ENCODE measurements at regions not wholly inside any gene's neighbourhood (a gene's known extent, or its start where the extent isn't known, plus 50 kb on each side); places are given as distances from the start of the nearest gene placed in this dataset.

DNA sequence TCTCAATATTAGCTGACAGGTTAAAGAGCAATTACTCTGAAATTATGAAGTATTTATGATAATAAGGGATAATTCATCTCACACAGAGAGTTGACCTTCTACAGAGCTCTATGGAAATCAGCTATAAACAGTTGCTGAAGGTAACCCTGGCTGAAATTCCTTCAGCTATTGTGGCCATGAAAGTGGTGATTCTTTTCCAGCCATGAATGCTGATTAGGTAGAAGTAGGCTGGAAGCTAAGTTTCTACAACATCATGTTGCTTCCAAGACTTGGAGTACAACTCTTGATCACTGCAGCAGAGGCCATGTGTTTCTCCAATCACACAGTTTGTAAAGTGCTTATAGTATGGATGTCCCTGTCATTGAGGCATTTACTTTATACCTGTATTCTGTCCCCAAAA is 2128.9 kb downstream of the MRPL39 start:
- Histone ChIP-seq H4K8ac (ENCODE audit: low read length) (no peak overlapping the region), H3K27me3 (ENCODE audit: control insufficient read depth in 1 of 2, insufficient read depth in 1 of 2, low read length in 2 of 2) (no peaks in the 10 kb centered on the region), H3K79me1 (replicated peaks; ENCODE audit: low read length, poor library complexity, severe bottlenecking) (no peaks in the 10 kb centered on the region), H3K27ac (ENCODE audit: low read length, poor library complexity, severe bottlenecking) (no peak overlapping the region), H3K4me3 (ENCODE audit: insufficient read depth in 1 of 2, low read depth in 1 of 2, low read length in 2 of 2) (no peak overlapping the region), H2AK5ac (ENCODE audit: low read length, severe bottlenecking) (no peak overlapping the region), H2BK120ac (ENCODE audit: low read depth, low read length) (no peak overlapping the region), H3K4me2 (ENCODE audit: low read length, poor library complexity, severe bottlenecking) (no peak overlapping the region), H3K4me1 (ENCODE audit: control insufficient read depth, insufficient read depth, low read depth, low read length) (no peaks in the 10 kb centered on the region), H3K18ac (ENCODE audit: low read depth in 1 of 2, low read length in 2 of 2) (no peak overlapping the region), H3K9ac (ENCODE audit: low read length) (no peak overlapping the region), H3K36me3 (ENCODE audit: control insufficient read depth in 1 of 2, insufficient read depth in 2 of 2, low read depth in 1 of 2, low read length in 2 of 2) (no peaks in the 10 kb centered on the region), H4K91ac (ENCODE audit: low read length) (no peak overlapping the region), H3K14ac (ENCODE audit: low read length in 2 of 2) (no peak overlapping the region), H2AFZ (ENCODE audit: low read depth, low read length) (no peak overlapping the region), H2BK12ac (ENCODE audit: low read length in 2 of 2) (no peak overlapping the region), H3K23ac (ENCODE audit: low read length in 2 of 2) (no peak overlapping the region), H3K4ac (ENCODE audit: low read depth in 1 of 2, low read length in 2 of 2) (no peak overlapping the region), H2BK5ac (ENCODE audit: low read depth, low read length, poor library complexity, severe bottlenecking) (no peak overlapping the region), H2BK15ac (ENCODE audit: low read depth, poor library complexity, severe bottlenecking) (no peak overlapping the region), H3K9me3 (ENCODE audit: control insufficient read depth, low read length) (peaks cover 6% of the 10 kb centered on the region)
- DNase-seq = no peak

DNA sequence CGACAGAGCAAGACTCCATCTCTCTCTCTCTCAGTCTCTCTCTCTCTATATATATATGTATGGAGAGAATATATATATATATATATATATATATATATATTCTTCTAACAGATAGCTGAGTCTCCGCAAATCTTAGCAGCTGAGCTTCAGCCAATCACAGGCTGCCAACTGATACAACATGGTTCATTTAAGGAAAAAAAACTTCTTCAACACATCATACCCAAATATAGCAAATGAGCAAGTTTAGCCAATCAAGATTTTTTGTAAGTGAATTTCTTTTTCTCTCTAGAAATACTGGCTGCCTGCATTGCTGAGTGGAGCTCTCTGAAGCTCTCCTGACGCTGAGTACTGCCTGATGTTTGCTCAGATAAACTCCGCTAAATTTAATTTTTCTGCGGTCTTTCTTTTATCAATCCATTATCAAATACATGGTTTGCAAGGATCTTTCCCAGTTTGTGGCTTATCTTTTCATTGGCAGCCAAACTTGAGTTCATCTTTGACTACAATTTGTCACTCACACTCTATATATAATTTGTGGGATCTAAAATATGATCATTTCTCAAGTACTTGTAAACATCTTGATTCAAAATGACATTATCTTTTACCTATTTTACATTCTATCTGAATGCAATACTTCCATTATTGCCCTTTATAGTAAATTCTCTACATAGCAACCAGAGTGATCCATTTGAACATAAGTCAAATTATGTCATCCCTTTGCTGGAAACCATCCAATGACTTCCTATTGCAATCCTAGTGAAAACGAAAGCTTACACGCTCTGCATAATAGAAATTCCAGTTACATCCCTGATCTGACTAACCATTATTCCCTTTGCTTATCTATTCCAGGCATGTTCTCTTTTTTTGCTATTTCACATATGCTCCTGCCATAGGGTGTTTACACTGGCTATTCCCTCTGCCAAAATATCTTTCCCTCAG is 2131.7 kb downstream of the MRPL39 start:
- Histone ChIP-seq H2BK120ac (ENCODE audit: low read depth, low read length) (no peak overlapping the region), H3K23ac (ENCODE audit: low read length in 2 of 2) (no peak overlapping the region), H3K27me3 (ENCODE audit: control insufficient read depth in 1 of 2, insufficient read depth in 1 of 2, low read length in 2 of 2) (no peaks in the 10 kb centered on the region), H4K91ac (ENCODE audit: low read length) (no peak overlapping the region), H2BK15ac (ENCODE audit: low read depth, poor library complexity, severe bottlenecking) (no peak overlapping the region), H2AK5ac (ENCODE audit: low read length, severe bottlenecking) (no peak overlapping the region), H3K79me1 (replicated peaks; ENCODE audit: low read length, poor library complexity, severe bottlenecking) (no peaks in the 10 kb centered on the region), H2BK5ac (ENCODE audit: low read depth, low read length, poor library complexity, severe bottlenecking) (no peak overlapping the region), H3K4me3 (ENCODE audit: insufficient read depth in 1 of 2, low read depth in 1 of 2, low read length in 2 of 2) (no peak overlapping the region), H3K18ac (ENCODE audit: low read depth in 1 of 2, low read length in 2 of 2) (no peak overlapping the region), H2BK12ac (ENCODE audit: low read length in 2 of 2) (no peak overlapping the region), H3K36me3 (ENCODE audit: control insufficient read depth in 1 of 2, insufficient read depth in 2 of 2, low read depth in 1 of 2, low read length in 2 of 2) (no peaks in the 10 kb centered on the region), H3K4me2 (ENCODE audit: low read length, poor library complexity, severe bottlenecking) (no peak overlapping the region), H4K8ac (ENCODE audit: low read length) (no peak overlapping the region), H3K9me3 (ENCODE audit: control insufficient read depth, low read length) (no peaks in the 10 kb centered on the region), H3K27ac (ENCODE audit: low read length, poor library complexity, severe bottlenecking) (no peak overlapping the region), H2AFZ (ENCODE audit: low read depth, low read length) (no peak overlapping the region), H3K9ac (ENCODE audit: low read length) (no peak overlapping the region), H3K4ac (ENCODE audit: low read depth in 1 of 2, low read length in 2 of 2) (no peak overlapping the region), H3K14ac (ENCODE audit: low read length in 2 of 2) (no peak overlapping the region), H3K4me1 (ENCODE audit: control insufficient read depth, insufficient read depth, low read depth, low read length) (no peaks in the 10 kb centered on the region)
- 80% methylated on average over 5 of the region's 7 CpGs for WGBS
- no peak for DNase-seq

DNA sequence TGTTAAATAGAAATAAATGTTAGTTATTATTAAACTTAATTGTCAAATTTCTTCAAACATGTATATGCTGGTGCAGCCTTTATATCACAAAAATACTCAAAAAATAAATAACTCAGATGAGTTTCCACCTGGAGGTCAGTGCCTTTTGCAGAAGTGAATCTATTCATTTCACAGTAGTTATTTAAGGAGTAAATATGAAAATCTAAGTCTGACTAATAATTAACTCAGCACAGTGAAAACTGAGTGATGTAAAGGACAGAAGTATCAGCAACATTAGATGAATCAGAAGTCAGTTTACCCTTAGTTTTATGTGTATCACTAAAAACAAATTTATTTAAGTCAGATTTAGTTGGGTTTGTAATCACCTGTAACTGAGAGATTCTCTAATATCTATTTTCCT is 2135.4 kb downstream of the MRPL39 start:
- Histone ChIP-seq H3K4me3 (ENCODE audit: insufficient read depth in 1 of 2, low read depth in 1 of 2, low read length in 2 of 2) (no peak overlapping the region), H2BK120ac (ENCODE audit: low read depth, low read length) (no peak overlapping the region), H3K4ac (ENCODE audit: low read depth in 1 of 2, low read length in 2 of 2) (no peak overlapping the region), H3K23ac (ENCODE audit: low read length in 2 of 2) (no peak overlapping the region), H3K9ac (ENCODE audit: low read length) (no peak overlapping the region), H2BK12ac (ENCODE audit: low read length in 2 of 2) (no peak overlapping the region), H2AK5ac (ENCODE audit: low read length, severe bottlenecking) (no peak overlapping the region), H3K27ac (ENCODE audit: low read length, poor library complexity, severe bottlenecking) (no peak overlapping the region), H2BK15ac (ENCODE audit: low read depth, poor library complexity, severe bottlenecking) (no peak overlapping the region), H3K36me3 (ENCODE audit: control insufficient read depth in 1 of 2, insufficient read depth in 2 of 2, low read depth in 1 of 2, low read length in 2 of 2) (no peaks in the 10 kb centered on the region), H3K79me1 (replicated peaks; ENCODE audit: low read length, poor library complexity, severe bottlenecking) (no peaks in the 10 kb centered on the region), H3K4me2 (ENCODE audit: low read length, poor library complexity, severe bottlenecking) (no peak overlapping the region), H4K91ac (ENCODE audit: low read length) (no peak overlapping the region), H3K27me3 (ENCODE audit: control insufficient read depth in 1 of 2, insufficient read depth in 1 of 2, low read length in 2 of 2) (no peaks in the 10 kb centered on the region), H4K8ac (ENCODE audit: low read length) (no peak overlapping the region), H2AFZ (ENCODE audit: low read depth, low read length) (no peak overlapping the region), H2BK5ac (ENCODE audit: low read depth, low read length, poor library complexity, severe bottlenecking) (no peak overlapping the region), H3K9me3 (ENCODE audit: control insufficient read depth, low read length) (no peaks in the 10 kb centered on the region), H3K18ac (ENCODE audit: low read depth in 1 of 2, low read length in 2 of 2) (no peak overlapping the region), H3K4me1 (ENCODE audit: control insufficient read depth, insufficient read depth, low read depth, low read length) (no peaks in the 10 kb centered on the region), H3K14ac (ENCODE audit: low read length in 2 of 2) (no peak overlapping the region)
- DNase-seq = no peak

DNA sequence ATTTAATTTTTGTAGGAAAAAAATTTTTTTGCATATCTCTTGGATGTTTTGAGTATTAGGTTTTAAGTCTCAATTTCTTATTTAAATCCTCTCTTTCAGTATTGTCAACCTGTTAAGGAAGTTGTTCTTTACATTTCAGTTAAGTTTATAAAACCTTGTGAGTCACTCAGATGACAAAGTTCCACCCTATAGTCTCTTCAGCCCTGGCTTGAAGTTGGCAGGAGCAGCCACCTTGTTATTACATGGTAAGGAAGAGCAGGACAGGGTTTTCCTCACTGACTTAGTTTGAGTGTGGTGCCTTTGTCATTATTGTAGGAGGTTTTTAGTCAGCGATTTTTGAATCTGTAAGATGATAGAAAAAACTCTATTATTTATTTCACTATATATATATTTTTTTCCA is 2143.9 kb downstream of the MRPL39 start:
- no peak overlapping the region for H2BK5ac ChIP-seq (ENCODE audit: low read depth, low read length, poor library complexity, severe bottlenecking)
- WGBS = no CpG with 5 or more reads among the region's 1 CpG
- H2AK5ac ChIP-seq (ENCODE audit: low read length, severe bottlenecking) = no peak overlapping the region
- no peak overlapping the region for H3K27ac ChIP-seq (ENCODE audit: low read length, poor library complexity, severe bottlenecking)
- peaks cover 7% of the 10 kb centered on the region for H3K9me3 ChIP-seq (ENCODE audit: control insufficient read depth, low read length)
- H3K4me3 ChIP-seq (ENCODE audit: insufficient read depth in 1 of 2, low read depth in 1 of 2, low read length in 2 of 2) = no peak overlapping the region
- no peak for DNase-seq
- no peak overlapping the region for H4K8ac ChIP-seq (ENCODE audit: low read length)
- no peak overlapping the region for H3K4me2 ChIP-seq (ENCODE audit: low read length, poor library complexity, severe bottlenecking)
- no peaks in the 10 kb centered on the region for H3K4me1 ChIP-seq (ENCODE audit: control insufficient read depth, insufficient read depth, low read depth, low read length)
- H2BK15ac ChIP-seq (ENCODE audit: low read depth, poor library complexity, severe bottlenecking) = no peak overlapping the region
- H3K18ac ChIP-seq (ENCODE audit: low read depth in 1 of 2, low read length in 2 of 2) = no peak overlapping the region
- no peak overlapping the region for H3K4ac ChIP-seq (ENCODE audit: low read depth in 1 of 2, low read length in 2 of 2)
- H3K9ac ChIP-seq (ENCODE audit: low read length) = no peak overlapping the region
- no peak overlapping the region for H3K14ac ChIP-seq (ENCODE audit: low read length in 2 of 2)
- no peaks in the 10 kb centered on the region for H3K36me3 ChIP-seq (ENCODE audit: control insufficient read depth in 1 of 2, insufficient read depth in 2 of 2, low read depth in 1 of 2, low read length in 2 of 2)
- H4K91ac ChIP-seq (ENCODE audit: low read length) = no peak overlapping the region
- no peaks in the 10 kb centered on the region for H3K27me3 ChIP-seq (ENCODE audit: control insufficient read depth in 1 of 2, insufficient read depth in 1 of 2, low read length in 2 of 2)
- no peak overlapping the region for H2BK120ac ChIP-seq (ENCODE audit: low read depth, low read length)
- no peak overlapping the region for H2BK12ac ChIP-seq (ENCODE audit: low read length in 2 of 2)
- no peak overlapping the region for H3K23ac ChIP-seq (ENCODE audit: low read length in 2 of 2)
- no peaks in the 10 kb centered on the region for H3K79me1 ChIP-seq (replicated peaks; ENCODE audit: low read length, poor library complexity, severe bottlenecking)
- no peak overlapping the region for H2AFZ ChIP-seq (ENCODE audit: low read depth, low read length)

Measured in mesenchymal stem cell (in vitro differentiated cells and primary cell).